IMR-90 (cell line): ENCODE measurements at regions not wholly inside any gene's neighbourhood (a gene's known extent, or its start where the extent isn't known, plus 50 kb on each side); places are given as distances from the start of the nearest gene placed in this dataset.

Experiments
- ATAC-seq: fragments of 200-7000 bp; cut with Tn5 transposase; 2 replicates; pipeline ENCODE4 v1.9.1; 2020; ENCODE audit warnings: low read depth, mild to moderate bottlenecking, moderate library complexity
- BruUV-seq: library from RNA; stranded (reverse); fragments of 400-500 nt; replicated peaks from 2 replicates; lab custom pipeline; 2021; lab: Mats Ljungman, UMichigan
- CTCF ChIA-PET: fragments of 300-600 bp; formaldehyde crosslinking; extraction: SDS; loops from one replicate; lab custom pipeline; 2021; ENCODE audit warnings: antibody characterized with exemption; lab: Yijun Ruan, JAX
- POLR2A ChIA-PET: fragments of 300-600 bp; sonication (Branson Sonifier 250); formaldehyde crosslinking; loops from one replicate; lab custom pipeline; 2022; ENCODE audit warnings: antibody characterized with exemption; ENCODE audit not compliant: unreplicated experiment; lab: Charles Lee
- DNase-seq: peaks from one replicate; pipeline ENCODE4 v3.0.0; 2013
- H2AFZ ChIP-seq: replicated peaks from 2 replicates; pipeline ENCODE3; 2013; ENCODE audit warnings: low read length, mild to moderate bottlenecking; ENCODE audit not compliant: poor library complexity
- H2AK5ac ChIP-seq: 2 replicates; pipeline ENCODE4 v1.6.1; 2013; ENCODE audit warnings: low read depth, low read length, inconsistent platforms
- H2AK9ac ChIP-seq: replicated peaks from 2 replicates; pipeline ENCODE3; 2013; ENCODE audit warnings: mild to moderate bottlenecking, low read depth, low read length, moderate library complexity; ENCODE audit not compliant: poor library complexity
- H2BK120ac ChIP-seq: 2 replicates; pipeline ENCODE4 v1.6.1; 2013; ENCODE audit warnings: low read depth, low read length, inconsistent platforms
- H2BK15ac ChIP-seq: 3 replicates; pipeline ENCODE4 v1.6.1; 2013; ENCODE audit warnings: low read depth, low read length, inconsistent platforms
- H2BK20ac ChIP-seq: 2 replicates; pipeline ENCODE4 v1.6.1; 2013; ENCODE audit warnings: low read depth, mild to moderate bottlenecking, inconsistent platforms, low read length, moderate library complexity
- H2BK5ac ChIP-seq: 2 replicates; pipeline ENCODE4 v1.6.1; 2013; ENCODE audit warnings: mild to moderate bottlenecking, low read depth, low read length, inconsistent platforms; ENCODE audit not compliant: poor library complexity, severe bottlenecking
- H3K14ac ChIP-seq: replicated peaks from 2 replicates; pipeline ENCODE4 v1.6.1; 2013; ENCODE audit warnings: low read depth, low read length, inconsistent platforms
- H3K18ac ChIP-seq: 2 replicates; pipeline ENCODE4 v1.6.1; 2013; ENCODE audit warnings: low read depth, low read length, control low read depth
- H3K23ac ChIP-seq: 2 replicates; pipeline ENCODE4 v1.6.1; 2013; ENCODE audit warnings: low read depth, low read length, inconsistent platforms
- H3K27ac ChIP-seq: 2 replicates; pipeline ENCODE4 v1.5.1; 2013; ENCODE audit warnings: mild to moderate bottlenecking, control low read depth, low read length; ENCODE audit not compliant: insufficient read depth
- H3K27me3 ChIP-seq: 2 replicates; pipeline ENCODE4 v1.6.1; 2013; ENCODE audit warnings: low read length; ENCODE audit not compliant: control insufficient read depth, insufficient read depth
- H3K36me3 ChIP-seq: 2 replicates; pipeline ENCODE4 v1.6.1; 2013; ENCODE audit warnings: low read length, mixed read lengths; ENCODE audit not compliant: control insufficient read depth, insufficient read depth
- H3K4ac ChIP-seq: 2 replicates; pipeline ENCODE4 v1.6.1; 2013; ENCODE audit warnings: low read depth, low read length, inconsistent platforms
- H3K4me1 ChIP-seq: 2 replicates; pipeline ENCODE4 v1.6.1; 2013; ENCODE audit warnings: low read length, mixed read lengths; ENCODE audit not compliant: control insufficient read depth, insufficient read depth
- H3K4me2 ChIP-seq: 2 replicates; pipeline ENCODE4 v1.6.1; 2013; ENCODE audit warnings: low read depth, mild to moderate bottlenecking, control low read depth, low read length, moderate library complexity
- H3K4me3 ChIP-seq: 2 replicates; pipeline ENCODE4 v1.5.1; 2013; ENCODE audit warnings: low read depth, mild to moderate bottlenecking, control low read depth, low read length, moderate library complexity; ENCODE audit not compliant: insufficient read depth
- H3K56ac ChIP-seq: 2 replicates; pipeline ENCODE4 v1.6.1; 2013; ENCODE audit warnings: low read length, inconsistent platforms; ENCODE audit not compliant: insufficient read depth; ENCODE audit errors: extremely low read depth
- H3K79me1 ChIP-seq, 2 experiments: 2 replicates each; pipeline ENCODE4 v1.6.1; 2013; ENCODE audit warnings: low read length in 2 of 2, inconsistent platforms in 1 of 2, low read depth in 1 of 2
- H3K9ac ChIP-seq: 2 replicates; pipeline ENCODE4 v1.6.1; 2013; ENCODE audit warnings: low read depth, low read length, control low read depth
- H3K9me1 ChIP-seq: 2 replicates; pipeline ENCODE4 v1.6.1; 2013; ENCODE audit warnings: low read length, inconsistent platforms; ENCODE audit not compliant: insufficient read depth
- H3K9me3 ChIP-seq: 2 replicates; pipeline ENCODE4 v1.6.1; 2013; ENCODE audit warnings: low read length; ENCODE audit not compliant: control insufficient read depth, insufficient read depth
- H4K20me1 ChIP-seq: 2 replicates; pipeline ENCODE4 v1.6.1; 2013; ENCODE audit warnings: low read length, inconsistent platforms; ENCODE audit not compliant: insufficient read depth
- H4K5ac ChIP-seq: 2 replicates; pipeline ENCODE4 v1.6.1; 2013; ENCODE audit warnings: mild to moderate bottlenecking, low read depth, low read length, control low read depth
- H4K8ac ChIP-seq, 2 experiments: 2 replicates each; pipeline ENCODE4 v1.6.1; 2013; ENCODE audit warnings: low read depth in 2 of 2, low read length in 2 of 2, control low read depth in 1 of 2, inconsistent platforms in 1 of 2
- H4K91ac ChIP-seq: 2 replicates; pipeline ENCODE4 v1.6.1; 2013; ENCODE audit warnings: low read depth, low read length, inconsistent platforms; ENCODE audit not compliant: insufficient read depth
- CHD1 ChIP-seq: IDR thresholded peaks from 2 replicates; pipeline ENCODE4 v1.6.1; 2012; ENCODE audit warnings: low read depth, low read length, improper control_type of control experiment
- RAD21 ChIP-seq: IDR thresholded peaks from 2 replicates; pipeline ENCODE4 v1.6.1; 2012; ENCODE audit warnings: low read length, improper control_type of control experiment
- WGBS, 2 experiments: methylation state at CpG; one replicate each; pipeline versions ENCODE4 v1.1.5 to v1.1.7; 2013; ENCODE audit warnings: missing lambda C conversion rate in 2 of 2; ENCODE audit not compliant: insufficient read length in 1 of 2; ENCODE audit errors: extremely low coverage in 2 of 2; 5-methylcytosine and 5-hydroxymethylcytosine counted together
- dilution Hi-C: fragments of 300-500 bp; cut with HindIII; formaldehyde crosslinking; loops from one replicate; pipeline ENCODE4 v1.14.3; 2018; ENCODE audit warnings: low sequenced_read_pairs; ENCODE audit not compliant: unreplicated experiment
- in situ Hi-C: fragments of 300-500 bp; cut with MboI; formaldehyde crosslinking; loops from 3 replicates; pipeline ENCODE4 v1.14.3; 2019; ENCODE audit warnings: low sequenced_read_pairs, inconsistent platforms, mixed read lengths
- intact Hi-C: fragments of 100-400 bp; cut with micrococcal nuclease; formaldehyde crosslinking; loops from 2 replicates; pipeline ENCODE4 v1.10.0; 2022

DNA sequence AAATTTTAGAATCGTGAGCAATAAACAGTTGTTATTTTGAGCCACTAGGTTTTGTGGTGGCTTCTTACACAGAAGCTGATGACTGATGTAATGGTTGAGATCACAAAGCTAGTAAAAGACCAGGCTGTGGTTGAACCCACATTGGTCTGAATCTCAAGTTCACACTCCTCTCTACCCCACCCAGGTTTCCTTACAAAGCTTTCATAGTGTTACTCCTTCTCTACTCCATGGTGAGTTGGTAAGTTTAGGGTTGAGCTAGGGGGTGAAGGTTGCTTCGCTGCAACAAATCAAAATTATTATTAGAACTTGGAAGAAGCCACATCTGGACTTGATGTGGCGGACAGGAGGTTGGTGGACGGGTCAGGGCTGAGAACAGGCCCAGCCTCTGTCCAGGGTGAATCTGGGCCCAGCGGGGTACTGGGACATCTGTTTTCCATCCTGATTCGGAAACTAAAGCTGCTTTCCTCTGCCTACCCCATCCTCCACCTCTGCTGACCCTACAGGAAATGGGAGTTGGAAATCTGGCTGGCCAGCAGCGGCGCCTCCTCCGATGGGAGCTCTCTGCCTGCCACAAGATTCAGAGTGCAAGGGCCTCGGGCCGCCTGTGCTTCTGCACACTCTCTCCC is 86.3 kb downstream of the ZFP36L2 start:
- no peak overlapping the region for H3K4me2 ChIP-seq
- ATAC-seq = no peak
- H3K36me3 ChIP-seq = no peaks in the 10 kb centered on the region
- TF ChIP-seq RAD21 (no peak), CHD1 (no peak)
- no peaks in the 10 kb centered on the region for H3K79me1 ChIP-seq
- H3K27me3 ChIP-seq = no peaks in the 10 kb centered on the region
- no peak overlapping the region for H3K18ac ChIP-seq
- H4K8ac ChIP-seq = no peak overlapping the region
- no peak overlapping the region for H4K91ac ChIP-seq
- H3K4me3 ChIP-seq = no peak overlapping the region
- no peak overlapping the region for H3K23ac ChIP-seq
- peaks cover 2% of the 10 kb centered on the region; the same call in 1 of the 2 replicates for H3K4me1 ChIP-seq
- H2AK5ac ChIP-seq = no peak overlapping the region
- peaks cover 4% of the 10 kb centered on the region; the same call in 1 of the 2 replicates for H3K9me1 ChIP-seq
- WGBS, 2 experiments = 80% methylated on average over 1 of the region's 11 CpGs; no CpG with 5 or more reads in 1 of the 2 experiments
- H2AFZ ChIP-seq = peak overlapping the region; percentile 28
- peak overlapping the region; percentile 39; the same call in 1 of the 2 replicates for H3K14ac ChIP-seq
- H2BK5ac ChIP-seq = no peak overlapping the region
- BruUV-seq = no TSS peak
- peak overlapping the region; percentile 17; the same call in 1 of the 2 replicates for H4K5ac ChIP-seq
- H2BK20ac ChIP-seq = peak overlapping the region; percentile 25; the same call in 1 of the 2 replicates
- in situ Hi-C loops = no loop called here
- dilution Hi-C loops = no loop called here
- H3K27ac ChIP-seq = no peak overlapping the region
- no peaks in the 10 kb centered on the region for H3K9me3 ChIP-seq
- H3K4ac ChIP-seq = no peak overlapping the region
- H2BK15ac ChIP-seq = no peak overlapping the region
- H2AK9ac ChIP-seq = peak overlapping the region; percentile 15
- no peak for DNase-seq
- H3K56ac ChIP-seq = no peak overlapping the region
- intact Hi-C loops = no loop called here
- H2BK120ac ChIP-seq = 0 out of 2 replicates have a peak overlapping the region, but pooled peaks have one; percentile 26
- no peaks in the 10 kb centered on the region for H4K20me1 ChIP-seq
- ChIA-PET CTCF (no interaction called here), POLR2A (interaction anchor here (0.6 kb wide), 1 partner anchor 82 kb away, joined by 4 read pairs; no protein-coding TSS in a partner anchor)
- H3K9ac ChIP-seq = no peak overlapping the region
